Activated CD4-positive, alpha-beta T cell treated with anti-CD3 and anti-CD28 coated beads, Interleukin-2, amount 50 U/mL, for 16 hours (primary cell): ENCODE measurements at regions not wholly inside any gene's neighbourhood (a gene's known extent, or its start where the extent isn't known, plus 50 kb on each side); places are given as distances from the start of the nearest gene placed in this dataset.
"Not testable (repeated sequence)": the region's sequence is repeated elsewhere in the genome, so short reads cannot be mapped to it uniquely, and the experiment has no call there.

Experiments
- DNase-seq: peaks from one replicate; pipeline ENCODE4 v3.0.0-alpha.2; 2020

DNA sequence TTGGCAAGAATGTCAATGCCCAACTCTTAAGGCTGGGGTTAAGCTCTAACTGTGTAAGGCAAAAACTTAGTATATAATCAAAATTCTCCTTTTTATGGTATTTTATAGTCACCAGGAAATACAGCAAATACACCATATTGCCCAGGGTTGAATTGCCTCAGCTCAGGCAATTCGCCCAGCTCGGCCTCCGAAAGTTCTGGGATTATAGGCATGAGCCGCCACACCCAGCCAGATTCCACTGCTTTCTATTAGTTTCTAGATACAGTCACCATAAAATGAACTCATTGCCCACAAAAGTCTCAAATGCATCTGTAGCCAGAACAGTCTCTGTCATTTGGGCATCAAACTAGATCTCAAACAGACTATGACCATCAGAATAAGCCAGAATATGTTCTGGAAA is 238.7 kb upstream of the TOX3 start:
- no peak for DNase-seq

DNA sequence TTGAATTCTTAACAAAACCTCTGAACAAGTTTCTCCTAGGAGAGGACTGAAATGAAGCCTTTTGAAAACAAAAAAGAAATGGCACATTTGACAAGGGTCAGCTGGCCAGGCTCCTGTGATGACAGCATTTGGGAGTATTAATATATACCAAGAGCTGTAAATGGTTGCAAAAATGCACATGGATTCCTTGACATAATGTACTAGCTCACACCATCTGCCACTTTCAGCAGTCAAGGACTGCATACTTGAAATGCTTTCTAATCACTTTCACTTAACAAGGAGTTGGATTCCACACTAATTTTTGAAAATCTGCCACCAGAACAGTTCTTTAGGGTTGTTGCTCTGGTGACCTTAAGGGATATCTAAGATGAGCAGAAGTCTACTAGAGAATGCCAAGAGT is 236.7 kb upstream of the TOX3 start:
- DNase-seq: no peak

DNA sequence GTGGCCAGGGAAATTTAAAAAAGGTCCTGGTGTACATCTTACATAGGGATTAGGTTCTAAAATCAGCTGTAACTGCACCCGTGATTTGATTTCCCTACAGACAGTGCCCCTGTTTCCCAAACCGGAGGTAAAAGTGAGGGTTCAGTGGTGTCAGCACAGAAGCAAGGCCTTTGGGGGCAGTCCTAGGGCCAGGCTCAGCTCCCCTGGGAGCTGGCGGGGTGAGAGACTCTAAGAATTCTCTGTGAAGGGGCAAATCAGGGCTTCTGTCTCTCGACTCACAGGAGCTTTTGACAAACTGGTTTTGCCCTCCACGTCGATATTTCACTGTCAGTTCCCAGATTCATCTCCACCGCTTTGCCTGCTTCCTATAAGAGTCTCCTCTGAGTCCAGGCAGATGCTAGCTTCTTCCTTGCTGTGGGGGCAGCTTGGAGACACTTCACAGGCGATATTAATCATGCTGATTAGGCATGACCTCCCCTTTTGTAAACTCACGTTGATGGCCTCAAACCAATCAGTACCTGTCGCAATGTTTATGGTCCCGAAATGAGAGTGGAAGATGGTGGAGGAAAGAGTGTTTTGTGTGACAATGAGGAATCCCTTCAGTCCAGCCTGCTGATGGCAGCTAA is 234.2 kb upstream of the TOX3 start:
- no peak for DNase-seq

DNA sequence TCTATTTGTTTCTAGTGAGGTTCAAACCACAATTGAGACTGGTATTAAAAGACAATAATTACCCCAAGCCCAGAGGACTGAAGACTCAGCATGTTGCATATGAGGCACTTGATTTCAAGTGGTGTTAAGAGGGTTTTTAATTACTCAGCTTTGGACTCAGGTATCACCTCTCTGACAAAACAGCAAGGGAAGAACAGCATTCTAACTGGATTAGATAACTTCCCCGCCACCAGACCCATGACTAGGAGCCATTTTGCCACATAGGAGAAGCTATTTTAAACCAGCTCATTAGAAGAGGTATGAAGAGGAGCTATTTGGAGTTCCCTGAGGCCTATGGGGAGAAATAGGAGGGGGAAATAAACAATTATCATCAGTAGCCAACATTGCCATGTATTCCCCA is 226.1 kb upstream of the TOX3 start:
- DNase-seq: no peak

DNA sequence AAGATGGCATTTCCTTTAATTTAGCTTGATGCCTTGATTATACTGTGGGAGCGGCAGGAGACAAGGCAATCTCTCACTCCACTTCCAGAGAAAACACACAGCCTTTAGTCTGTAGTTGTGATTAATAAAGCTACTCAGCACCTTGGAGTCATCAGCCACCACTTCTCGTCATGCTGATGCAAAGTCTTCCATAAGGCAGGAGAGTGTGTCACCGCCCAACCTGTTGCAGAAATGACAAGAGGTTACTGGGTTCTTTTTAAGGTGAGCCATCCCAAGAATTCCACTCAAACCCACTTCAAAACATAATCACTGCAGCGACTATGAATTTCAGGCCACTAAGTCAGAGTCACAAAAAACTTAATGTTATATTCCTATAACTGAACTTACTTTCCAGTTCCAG is 223.9 kb upstream of the TOX3 start:
- no peak for DNase-seq

DNA sequence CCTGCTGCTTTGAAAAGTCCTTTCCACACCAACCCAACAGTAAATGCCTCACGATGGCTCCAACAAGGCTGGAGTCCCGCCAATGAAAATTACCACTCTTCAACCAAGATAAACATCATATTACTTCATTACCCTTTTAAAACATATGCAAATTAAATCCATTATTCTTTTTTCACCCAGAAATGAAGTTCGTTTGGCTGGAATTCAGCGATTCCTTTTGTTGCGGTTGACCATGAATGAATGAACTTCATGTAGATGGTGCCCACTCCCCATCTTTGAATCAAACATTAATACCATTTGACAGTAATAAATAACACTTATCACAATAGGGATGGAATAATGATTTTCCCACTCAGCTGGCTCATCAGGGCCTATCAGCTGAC is 211.5 kb upstream of the TOX3 start:
- DNase-seq: no peak

DNA sequence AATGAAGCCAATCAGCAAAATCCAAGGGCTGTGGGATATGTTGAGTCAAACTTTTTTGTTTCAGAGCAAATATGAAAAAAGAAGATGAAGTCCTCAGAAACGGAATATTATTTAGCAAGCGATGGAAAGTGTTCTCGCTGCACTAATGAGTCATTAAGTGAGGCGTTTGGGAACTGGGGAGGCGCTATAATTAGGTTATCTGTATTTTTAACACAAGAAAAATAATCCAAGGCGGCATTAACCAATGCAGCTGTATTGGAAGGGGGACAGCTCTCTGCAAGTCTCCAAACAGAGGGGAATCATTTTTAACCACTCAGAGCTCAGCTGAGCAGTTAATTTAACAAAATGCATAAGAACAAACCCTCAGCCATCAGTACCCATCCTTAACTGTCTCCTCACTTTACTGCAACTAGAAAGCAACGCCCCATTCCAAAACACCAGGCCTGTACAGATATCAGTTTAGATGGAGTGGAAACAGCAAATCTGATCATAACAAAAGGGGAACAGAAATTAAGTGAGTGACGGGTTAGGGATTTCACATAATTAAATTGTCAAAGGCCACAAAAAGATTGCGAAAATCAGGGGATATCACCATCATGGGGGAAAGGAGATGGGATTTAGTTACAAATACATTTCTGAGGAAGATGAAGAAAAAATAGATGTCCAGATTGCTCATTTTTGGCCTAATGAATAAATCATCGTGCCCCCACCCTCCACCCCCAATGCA is 211.0 kb upstream of the TOX3 start:
- DNase-seq: no peak

DNA sequence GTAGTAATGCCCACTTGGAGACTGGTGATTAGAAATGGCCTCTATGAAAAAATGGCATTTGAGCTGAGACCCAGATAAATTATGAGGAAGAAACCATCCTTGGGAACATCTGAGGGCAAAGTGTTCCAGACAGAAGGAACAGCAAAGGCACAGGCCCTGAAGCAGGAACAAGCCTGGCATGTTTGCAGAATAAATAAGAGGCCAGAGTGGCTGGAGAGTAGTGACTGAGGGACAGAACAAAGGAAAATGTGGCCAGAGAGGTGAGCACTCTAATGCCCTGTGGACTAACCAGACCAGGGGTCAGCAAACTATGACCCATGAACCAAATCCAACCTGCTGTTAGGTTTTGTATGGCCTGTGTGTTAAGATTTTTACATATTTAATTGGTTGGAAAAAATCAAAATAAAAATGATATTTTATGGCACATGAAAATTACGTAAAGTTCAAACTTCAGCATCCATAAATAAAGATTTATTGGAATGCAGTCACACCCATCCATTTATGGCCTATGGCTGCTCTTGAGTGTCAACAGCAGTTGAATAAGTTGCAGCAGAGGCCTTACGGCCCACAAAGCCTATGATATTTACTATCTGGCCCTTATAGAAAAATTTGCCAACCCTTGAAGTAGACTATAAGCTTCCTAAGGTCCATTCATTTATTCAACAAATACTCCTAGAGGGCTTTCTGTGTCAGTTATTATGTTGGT is 210.0 kb upstream of the TOX3 start:
- no peak for DNase-seq

DNA sequence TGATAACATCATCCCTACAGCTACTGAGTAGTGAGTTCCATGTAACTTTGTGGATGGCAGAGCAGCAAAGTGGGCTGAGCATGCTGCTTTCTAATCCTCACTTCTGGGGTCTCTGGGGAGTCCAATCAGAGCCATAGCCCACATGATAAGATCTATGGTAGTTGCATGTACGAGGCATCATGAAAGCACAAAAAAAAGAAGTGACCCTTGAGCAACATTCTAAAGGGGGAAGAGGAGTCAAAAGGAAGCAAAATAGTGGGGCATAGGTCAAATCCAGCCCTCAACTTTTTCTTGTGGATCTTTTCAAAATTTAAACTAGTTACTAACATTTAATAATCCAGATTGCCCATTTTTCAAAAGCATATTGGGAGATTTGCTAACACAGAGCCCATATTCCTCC is 208.5 kb upstream of the TOX3 start:
- no peak for DNase-seq

DNA sequence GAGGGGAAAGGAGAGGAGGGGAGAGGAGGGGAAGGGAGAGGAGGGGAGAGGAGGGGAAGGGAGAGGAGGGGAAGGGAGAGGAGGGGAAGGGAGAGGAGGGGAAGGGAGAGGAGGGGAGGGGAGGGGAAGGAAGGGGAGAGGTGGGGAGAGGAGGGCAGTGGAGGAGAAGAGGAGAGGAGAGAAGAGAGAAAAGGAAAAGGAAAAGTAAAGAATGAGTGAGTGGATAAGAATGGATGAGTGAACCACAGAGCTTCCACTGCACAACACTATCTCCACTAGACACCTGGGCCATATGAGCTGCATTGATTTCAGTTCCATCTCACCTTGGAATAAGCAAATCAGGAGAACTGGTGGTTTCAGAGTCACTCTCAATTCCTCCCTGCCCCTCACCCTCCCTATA is 204.1 kb upstream of the TOX3 start:
- DNase-seq: no peak

DNA sequence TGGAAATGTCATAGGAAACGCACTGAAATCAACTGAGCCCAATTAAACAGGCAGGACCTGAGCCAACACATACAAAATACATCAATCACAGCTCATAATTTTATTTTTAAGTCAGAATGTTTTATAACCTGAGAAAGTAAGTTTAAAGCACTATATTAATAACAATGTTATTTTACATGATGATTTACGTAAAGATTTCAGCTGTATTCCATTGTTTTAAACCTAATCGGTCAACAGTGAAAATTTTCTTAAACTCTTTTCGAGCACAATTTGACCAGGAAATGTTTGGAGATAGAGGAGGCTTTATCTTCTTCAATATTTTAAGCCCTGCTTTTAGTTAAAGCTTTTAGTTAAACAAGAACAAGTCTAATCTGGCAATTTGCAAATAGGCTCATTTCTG is 201.8 kb upstream of the TOX3 start:
- no peak for DNase-seq

DNA sequence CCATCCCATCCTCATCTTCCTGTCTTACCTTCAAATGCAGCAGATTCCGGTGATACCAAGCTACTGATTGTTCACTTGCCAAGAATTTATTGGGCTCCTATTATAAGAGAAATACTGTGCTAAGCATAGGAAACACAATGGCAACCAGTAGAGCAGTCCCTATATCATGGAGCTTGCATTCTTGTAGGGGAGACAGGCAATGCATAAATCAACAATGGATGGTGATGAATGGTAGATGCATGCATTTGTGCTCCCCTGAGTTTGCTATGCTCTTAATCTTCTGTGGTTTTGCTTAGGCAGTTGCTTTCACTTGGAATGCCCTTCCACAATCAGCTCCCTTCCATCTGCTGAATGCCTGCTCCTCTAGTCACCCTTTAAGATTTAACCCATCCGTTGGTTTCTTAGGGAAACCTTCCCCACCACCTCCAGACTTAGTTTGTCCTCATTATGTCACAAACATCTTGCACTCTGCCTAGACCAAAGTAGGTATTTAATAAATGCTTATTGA is 200.2 kb upstream of the TOX3 start:
- no peak for DNase-seq

DNA sequence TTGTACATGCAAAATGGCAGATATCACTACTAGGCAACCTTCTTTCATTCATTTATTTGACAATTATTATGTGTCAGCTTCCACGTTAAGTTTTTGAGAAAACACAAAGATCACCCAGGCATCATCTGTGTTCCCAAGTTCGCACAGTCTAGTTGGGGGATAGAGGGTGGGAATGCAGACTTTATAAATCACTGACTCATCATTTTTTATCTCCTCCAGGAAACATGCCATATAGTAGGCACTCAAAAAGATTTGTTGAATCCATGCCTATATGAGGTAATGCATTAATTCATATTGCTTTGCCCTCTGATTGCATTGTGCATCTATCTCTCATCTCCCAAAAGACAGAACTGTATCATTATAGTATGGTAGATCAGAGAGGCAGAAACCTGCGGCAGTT is 196.8 kb upstream of the TOX3 start:
- DNase-seq: no peak

DNA sequence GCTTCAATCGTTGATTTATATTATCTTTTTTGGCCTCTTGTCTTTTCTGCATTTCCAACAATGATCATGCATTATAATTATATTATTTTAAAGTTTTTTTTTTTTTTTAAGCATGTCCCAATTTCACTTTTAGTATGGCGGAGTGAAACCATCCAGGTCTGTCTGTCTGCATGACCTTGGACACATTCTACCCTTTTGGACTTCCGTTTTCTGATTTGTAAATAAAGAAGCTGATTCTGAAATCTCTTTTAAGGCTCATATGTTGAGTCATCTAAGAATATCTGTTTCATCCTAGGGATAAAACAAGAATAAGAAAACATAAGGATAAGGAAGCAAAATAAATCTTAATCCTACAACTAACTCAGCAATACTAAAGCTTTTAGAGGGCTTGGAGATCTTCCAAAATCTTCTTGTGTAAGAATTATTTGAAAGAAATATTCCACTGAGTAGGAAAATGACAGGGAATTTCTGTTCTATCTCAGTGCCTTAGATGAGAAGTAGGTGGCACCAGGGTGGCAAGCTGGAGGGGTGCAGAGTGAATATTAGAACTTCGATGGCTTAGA is 195.7 kb upstream of the TOX3 start:
- DNase-seq: no peak

DNA sequence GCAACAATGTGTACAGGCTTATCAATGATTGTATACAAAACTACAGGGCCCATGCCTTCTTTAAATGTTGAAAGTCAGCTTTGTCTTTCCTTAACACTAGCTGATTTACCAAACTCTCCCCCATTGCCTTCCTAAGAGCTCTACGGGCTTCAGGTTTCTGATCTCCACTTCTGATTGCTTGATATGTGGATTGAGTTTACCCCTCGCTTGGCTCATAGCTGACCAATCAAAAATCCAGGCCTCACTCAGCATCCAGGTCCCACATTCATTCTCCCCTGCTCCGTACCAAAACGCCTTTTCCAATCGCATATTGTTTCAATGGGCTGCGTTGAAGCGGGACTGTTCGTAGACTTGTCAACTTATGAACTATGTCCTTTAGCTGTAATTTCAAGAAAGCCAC is 195.1 kb upstream of the TOX3 start:
- DNase-seq: no peak

DNA sequence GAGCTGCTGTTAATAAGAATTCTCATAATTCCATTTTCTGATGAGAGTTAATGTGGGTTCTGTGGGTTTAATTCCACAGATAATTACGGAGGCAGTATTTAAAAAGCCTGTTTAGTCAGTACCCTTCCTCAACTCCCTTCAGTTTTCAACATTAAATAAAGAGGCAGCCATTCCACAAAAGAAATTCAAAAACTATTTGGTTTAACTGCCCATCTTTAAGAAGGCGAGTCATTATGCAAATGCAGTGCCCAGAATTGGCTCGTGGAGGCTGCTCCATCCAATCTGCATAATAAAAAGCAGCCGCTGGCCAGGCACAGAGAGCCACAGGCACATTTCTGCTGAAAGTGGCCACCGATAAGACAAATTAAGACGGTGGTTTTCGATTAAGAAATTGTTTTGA is 194.4 kb upstream of the TOX3 start:
- DNase-seq: no peak

DNA sequence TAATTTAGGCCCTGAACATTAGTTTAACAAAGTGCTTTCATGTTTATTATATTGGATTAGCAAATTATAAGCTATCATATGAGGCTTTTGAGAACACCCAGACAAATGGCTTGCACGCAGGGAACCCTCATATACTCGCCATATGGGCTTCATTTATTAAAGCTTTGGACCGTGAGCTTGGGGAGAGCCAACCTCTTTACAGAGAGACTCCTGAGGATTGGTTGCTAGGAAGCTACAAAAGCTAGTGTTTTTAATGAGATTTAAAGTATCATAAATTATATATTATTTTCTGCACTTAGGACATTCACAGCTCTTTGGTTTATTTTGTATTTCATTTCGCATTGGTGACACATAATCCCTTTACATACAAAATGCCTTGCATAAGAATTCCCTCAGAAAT is 193.8 kb upstream of the TOX3 start:
- no peak for DNase-seq

DNA sequence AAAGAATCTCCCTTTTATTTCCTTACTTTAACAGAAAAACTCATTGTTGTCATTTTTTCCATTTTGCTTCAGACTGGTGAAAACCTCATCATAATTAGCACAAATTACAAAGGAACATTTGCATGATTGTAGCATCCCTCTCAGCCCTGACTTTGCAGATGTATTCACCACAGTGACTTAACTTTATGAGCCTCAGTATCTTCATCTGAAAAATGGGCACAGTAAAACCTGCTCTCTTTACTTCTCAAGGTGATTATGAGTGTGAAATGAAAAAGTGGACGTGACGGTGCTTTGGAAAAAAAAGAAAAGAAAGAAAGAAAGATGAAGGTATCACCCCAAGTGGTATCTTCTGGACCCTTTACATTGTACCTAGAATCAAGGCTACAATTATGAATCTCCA is 193.4 kb upstream of the TOX3 start:
- DNase-seq: no peak

DNA sequence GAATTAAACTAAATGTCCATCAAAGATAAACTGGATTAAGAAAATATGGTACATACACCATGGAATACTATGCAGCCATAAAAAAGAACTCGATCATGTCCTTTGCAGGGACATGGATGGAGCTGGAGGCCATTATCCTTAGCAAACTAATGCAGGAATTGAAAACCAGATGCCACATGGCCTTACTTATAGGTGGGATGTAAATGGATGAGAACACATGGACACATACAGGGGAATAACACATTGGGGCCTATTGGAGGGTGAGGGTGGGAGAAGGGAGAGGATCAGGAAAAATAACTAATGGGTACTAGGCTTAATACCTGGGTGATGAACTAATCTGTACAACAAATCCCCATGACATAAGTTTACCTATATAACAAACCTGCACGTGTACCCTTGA is 192.0 kb upstream of the TOX3 start:
- DNase-seq: not testable (repeated sequence)

DNA sequence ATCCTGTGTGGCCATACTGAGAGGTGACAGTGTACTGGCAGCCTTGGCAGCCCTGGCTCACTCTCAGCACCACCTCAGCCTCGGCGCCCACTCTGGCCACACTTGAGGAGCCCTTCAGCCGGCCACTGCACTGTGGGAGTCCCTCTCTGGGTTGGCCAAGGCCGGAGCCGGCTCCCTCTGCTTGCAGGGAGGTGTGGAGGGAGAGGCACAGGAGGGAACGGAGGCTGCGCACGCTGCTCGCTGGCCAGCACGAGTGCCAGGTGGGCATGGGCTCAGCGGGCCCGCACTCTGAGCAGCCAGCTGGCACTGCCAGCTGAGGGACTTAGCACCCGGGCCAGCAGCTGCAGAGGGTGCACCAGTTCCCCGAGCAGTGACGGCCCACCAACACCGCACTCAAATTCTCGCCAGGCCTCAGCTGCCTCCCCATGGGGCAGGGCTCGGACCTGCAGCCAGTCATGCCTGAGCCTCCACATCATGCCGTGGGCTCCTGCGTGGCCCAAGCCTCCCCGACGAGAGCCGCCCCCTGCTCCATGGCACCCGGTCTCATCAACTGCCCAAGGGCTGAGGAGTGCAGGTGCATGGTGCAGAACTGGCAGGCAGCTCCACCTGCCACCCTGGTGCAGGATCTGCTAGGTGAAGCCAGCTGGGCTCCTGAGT is 184.4 kb upstream of the TOX3 start:
- DNase-seq: no peak

DNA sequence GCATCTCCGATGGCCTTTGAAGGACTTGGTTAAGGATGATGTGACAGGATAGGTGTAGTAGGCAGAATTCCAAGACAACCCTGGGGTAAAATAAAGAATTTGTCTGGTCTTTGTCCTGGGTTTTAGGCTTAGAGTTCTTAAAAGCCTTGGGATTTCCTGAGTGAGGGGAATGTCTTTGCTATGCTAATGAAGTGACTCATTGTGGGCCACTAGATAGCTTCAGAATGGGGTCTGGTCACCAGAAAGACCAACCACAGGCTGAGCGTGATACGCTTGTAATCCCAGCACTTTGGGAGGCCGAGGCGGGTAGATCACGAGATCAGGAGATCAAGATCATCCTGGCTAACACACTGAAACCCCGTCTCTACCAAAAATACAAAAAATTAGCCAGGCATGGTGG is 182.8 kb upstream of the TOX3 start:
- no peak for DNase-seq

DNA sequence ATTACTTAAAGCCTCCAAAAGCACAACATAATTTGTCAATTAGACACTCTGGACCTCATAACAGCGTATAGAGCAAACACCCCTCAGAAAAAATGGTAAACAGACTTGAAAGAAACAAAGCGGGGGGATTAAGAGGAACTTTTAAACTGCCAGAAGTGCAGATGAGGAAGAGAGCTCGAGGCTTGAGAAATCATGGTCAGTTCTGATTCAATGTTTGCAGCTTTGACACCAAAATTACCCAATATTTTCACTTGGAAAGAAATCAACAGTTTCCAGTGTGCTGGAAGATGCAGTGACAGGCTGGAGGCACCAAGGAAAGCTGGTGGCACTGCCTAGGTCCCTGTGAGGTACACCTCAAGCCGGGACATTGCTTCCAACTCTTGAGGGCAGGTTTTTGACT is 180.9 kb upstream of the TOX3 start:
- DNase-seq: no peak

DNA sequence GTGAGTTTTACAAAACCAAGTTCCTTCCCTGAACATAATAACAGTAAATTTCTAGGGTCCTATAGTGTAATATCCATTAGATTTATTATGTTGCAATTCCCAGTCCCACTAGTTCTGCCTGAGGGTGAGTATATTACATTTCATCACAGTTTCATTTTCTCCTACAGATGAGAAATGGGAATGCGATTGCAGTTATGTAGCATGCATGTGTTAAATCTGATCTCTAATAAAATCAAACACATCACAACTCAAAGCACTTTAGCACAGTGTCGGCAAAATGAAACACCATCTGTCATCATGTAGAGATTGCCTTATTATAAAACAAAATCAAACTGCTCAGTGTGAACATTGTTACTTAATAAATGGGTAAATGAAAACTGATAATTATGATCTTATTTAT is 180.5 kb upstream of the TOX3 start:
- no peak for DNase-seq

DNA sequence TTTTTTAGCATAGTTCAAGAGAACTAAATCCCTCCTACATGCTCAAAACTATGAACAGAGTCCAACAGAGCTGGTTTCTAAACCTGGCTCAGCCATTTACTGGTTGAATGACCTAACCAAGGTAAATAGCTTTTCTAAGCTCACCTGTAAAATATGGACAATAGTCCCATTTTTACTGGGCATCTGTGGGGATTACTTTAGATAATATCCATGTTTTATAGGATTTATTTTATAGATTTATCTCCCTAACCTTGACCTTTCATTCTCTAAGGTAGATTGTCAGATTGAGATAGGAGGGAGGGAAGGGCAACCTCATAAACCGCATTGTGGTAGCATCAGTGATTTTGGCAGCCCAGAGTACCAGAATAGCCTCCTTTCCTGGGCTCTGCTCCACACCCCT is 178.5 kb upstream of the TOX3 start:
- DNase-seq: no peak
